ACHN (cell line): ENCODE measurements at regions not wholly inside any gene's neighbourhood (a gene's known extent, or its start where the extent isn't known, plus 50 kb on each side); places are given as distances from the start of the nearest gene placed in this dataset.
A peak's percentile ranks its signal among the peaks of the same experiment; 100 is the strongest.

Source experiments
- DNase-seq: peaks from one replicate; pipeline ENCODE4 v3.0.0-alpha.2; 2015
- in situ Hi-C: cut with HindIII; loops from 2 replicates; pipeline ENCODE4 v1.10.0; 2017; ENCODE audit warnings: low sequenced_read_pairs, low pct_ligation_motif_present, low pct_unique_long_range_greater_than_20kb

GRCh38 chr20:52799130-52799529, 173.0 kb upstream of the TSHZ2 start:
- in situ Hi-C loops: no loop called here
- DNase-seq: no peak

- in situ Hi-C loops: no loop called here
- DNase-seq: no peak
Measured at GRCh38 chr20:52798124-52798523, 174.0 kb upstream of the TSHZ2 start.

DNA sequence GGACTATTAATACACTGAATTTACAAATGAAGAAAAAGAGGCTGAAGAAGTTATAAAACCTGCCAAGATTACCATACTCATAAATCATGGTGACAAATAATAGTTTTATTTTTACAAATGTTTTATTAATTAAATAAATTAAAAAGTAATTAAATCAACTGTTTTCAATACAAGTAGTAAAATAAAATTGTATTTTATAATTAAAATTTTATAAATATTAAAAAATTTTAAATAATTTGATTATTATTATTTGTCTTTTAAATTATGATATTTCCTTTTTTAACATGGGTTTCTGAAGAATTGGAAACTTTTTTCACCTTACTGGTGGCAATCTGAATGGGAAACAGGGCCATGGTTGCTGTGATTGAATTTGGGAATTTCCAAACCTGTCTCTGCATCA, 177.3 kb upstream of the TSHZ2 start:
- DNase-seq: no peak
- in situ Hi-C loops: no loop called here

DNA sequence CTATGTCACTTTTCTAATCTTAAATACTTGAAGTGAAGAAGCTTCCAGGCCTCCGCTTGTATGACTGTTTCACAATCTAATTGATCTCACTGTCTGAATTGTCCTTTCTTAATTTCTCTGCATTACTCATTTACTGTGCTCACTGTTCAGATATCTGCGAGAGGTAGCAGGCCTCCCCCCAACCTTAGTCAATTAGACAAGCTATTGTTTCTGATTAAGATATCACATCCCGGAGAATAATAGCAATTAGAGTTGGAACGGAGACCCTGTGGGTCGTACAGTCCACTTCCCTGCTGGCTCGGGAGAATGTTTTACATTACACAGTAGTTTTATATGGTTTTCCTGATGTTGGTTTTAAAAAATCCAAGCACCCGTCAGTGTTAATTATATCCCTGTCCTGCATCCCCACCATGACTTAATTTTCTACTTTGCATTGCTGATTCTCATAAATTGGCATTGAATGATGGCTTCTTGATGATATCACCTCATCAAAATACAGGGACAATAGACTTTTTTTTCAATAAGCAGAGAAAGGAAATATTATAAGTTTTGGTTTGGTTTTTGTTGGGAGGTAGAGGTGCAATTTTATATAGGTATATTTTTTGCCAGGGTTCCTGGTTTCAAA, 178.7 kb upstream of the TSHZ2 start:
- in situ Hi-C loops: no loop called here
- no peak for DNase-seq

DNA sequence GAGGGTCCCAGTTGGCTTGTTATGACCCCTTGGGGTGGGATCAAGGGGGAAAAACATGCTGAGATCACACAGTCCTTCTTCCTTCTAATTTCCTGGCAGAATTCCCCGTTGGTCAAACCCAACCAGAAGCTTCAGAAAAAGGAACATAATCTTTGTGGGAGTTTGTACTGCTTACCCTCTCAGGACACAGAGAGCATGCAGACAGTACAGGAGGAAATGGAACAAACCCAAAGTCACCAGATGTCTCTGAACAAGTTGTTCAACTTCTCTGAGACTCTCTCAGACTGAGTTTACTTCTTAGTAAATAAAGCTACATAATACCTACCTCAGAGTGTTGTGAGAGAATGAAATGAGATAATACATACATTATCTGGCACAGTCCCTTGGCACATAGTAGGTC, 181.1 kb upstream of the TSHZ2 start:
- in situ Hi-C loops: no loop called here
- DNase-seq: no peak

GRCh38 chr20:52789716-52790115, 182.4 kb upstream of the TSHZ2 start:
- in situ Hi-C loops: no loop called here
- DNase-seq: no peak

DNA sequence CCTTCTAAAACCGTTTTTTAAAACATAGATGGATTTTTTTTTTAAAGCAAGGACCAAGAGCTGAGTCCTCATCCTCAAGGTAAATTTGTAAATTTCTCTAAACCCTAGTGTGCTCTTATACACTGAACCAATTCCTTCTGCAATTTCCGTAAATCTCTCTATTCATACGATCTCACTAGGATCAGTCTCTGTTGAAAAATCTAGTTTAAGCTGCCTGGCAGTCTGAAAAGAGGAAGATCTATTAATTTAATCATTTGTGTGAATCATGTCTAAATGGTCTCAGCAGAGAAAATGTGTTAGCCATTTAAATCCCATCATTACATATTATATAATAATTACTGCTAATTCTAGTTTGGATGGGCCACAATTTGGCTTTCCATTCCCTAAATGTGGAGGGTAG, 184.2 kb upstream of the TSHZ2 start:
- DNase-seq: no peak

GRCh38 chr20:52787216-52787615, 184.9 kb upstream of the TSHZ2 start:
- in situ Hi-C loops: no loop called here
- no peak for DNase-seq

More for the DNA sequence above, 184.2 kb upstream of the TSHZ2 start:
- in situ Hi-C loops: no loop called here

- in situ Hi-C loops: no loop called here
- no peak for DNase-seq
Measured at GRCh38 chr20:52785679-52786078, 186.5 kb upstream of the TSHZ2 start.

- DNase-seq: peak; percentile 28
- in situ Hi-C loops: no loop called here
Measured at GRCh38 chr20:52783769-52784168, 188.4 kb upstream of the TSHZ2 start.

GRCh38 chr20:52780462-52780861, 191.7 kb upstream of the TSHZ2 start:
- DNase-seq: no peak
- in situ Hi-C loops: no loop called here

DNA sequence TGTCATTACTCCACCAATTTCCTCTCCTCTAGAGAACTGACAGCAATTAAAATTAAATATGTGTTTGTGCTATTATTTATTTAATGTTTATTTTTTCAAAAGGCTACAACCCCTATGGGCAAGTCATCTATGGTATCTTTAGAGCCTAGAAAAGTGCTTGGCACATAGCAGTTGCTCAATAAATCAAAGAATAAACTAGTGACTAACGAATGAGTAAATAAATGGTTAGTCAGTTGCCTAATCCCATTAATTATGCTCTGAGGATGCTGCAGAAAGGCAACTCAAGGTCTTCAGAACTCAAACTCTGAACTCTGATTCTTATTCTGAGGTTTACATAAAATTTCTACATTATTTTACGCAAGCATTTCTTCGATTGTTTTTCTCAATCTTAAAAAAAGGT, 193.0 kb upstream of the TSHZ2 start:
- in situ Hi-C loops: no loop called here
- DNase-seq: no peak

DNA sequence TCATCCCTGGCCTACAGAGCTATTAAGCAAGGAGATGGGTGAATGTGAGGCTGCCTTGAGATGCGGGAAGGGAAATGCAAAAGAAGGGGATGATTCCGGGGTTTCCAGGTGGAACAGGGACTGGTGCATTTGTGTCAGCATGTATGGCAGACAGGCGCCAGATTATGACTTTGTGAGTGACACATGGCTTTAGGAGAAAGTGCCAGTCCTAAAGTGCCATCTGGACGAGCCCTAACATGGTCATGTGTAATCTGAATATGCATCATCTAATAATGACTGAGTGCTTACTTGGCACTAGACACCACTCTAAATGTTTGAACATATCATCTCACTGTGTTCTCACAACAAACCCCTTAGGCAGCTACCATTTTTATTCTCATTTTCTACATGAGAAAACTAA, 195.0 kb upstream of the TSHZ2 start:
- in situ Hi-C loops: no loop called here
- no peak for DNase-seq

- in situ Hi-C loops: no loop called here
Measured at GRCh38 chr20:52775786-52776185, 196.4 kb upstream of the TSHZ2 start.

DNA sequence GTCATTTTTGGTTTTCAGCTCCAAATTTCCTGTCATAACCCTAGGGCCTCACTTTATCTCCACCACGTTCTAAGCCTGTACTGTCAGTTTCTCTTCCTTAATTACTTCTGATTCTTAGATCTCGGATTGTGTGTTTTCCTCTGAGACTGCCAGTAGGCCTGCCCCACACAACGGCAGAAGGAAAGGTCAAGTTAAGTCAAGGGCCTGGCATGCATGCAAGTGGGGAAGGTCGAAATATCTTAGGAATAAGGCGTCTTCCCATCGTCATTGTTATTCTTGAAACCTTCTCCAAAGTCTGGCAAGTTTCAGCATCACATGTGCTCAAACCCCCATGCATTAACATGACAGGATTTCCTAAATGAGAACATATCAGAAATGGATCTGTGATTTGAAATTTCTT, 203.5 kb upstream of the TSHZ2 start:
- in situ Hi-C loops: no loop called here
- no peak for DNase-seq

More at GRCh38 chr20:52775786-52776185, 196.4 kb upstream of the TSHZ2 start:
- DNase-seq: no peak

DNA sequence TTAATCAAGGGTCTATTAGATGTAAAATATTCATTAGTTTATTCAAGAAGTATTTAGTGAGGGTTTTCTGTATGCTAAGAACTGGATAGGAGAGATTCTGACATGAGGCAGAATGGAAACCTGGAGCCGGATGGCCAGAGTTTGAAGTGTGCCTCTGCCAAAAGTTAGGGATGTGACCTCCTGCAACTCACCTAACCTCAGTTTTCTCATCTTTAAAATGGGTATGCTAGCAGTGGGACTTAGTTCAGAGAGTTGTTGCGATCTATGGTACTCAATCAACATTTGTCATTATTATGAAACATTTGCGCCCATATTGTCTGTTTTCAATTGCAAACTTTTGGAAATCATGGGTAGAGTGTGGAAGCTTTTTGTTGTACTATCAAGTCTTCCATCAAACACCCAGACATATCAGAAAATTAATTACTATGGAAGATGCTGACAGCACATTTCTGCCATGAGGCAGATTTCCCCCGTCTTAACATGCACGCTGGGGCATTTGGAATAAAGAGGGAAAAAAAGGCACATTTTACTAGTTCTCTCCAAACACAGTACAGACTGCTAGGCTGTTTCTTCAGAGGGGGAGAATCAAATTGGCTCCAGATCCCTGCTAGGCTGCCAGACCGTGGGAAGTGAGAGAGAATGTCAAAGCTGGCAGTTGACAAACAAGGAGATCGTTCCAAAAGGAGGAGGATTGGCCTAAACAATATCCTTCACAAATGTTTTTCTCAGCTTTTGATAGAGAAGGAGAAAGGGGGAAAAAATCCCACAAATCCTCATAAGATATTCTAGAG, 205.3 kb upstream of the TSHZ2 start:
- in situ Hi-C loops: no loop called here
- no peak for DNase-seq

GRCh38 chr20:52763321-52763853, 208.8 kb upstream of the TSHZ2 start:
- in situ Hi-C loops: no loop called here
- no peak for DNase-seq

GRCh38 chr20:52761867-52762266, 210.3 kb upstream of the TSHZ2 start:
- no peak for DNase-seq
- in situ Hi-C loops: no loop called here

- in situ Hi-C loops: no loop called here
- DNase-seq: no peak
Measured at GRCh38 chr20:52760791-52761190, 211.4 kb upstream of the TSHZ2 start.

DNA sequence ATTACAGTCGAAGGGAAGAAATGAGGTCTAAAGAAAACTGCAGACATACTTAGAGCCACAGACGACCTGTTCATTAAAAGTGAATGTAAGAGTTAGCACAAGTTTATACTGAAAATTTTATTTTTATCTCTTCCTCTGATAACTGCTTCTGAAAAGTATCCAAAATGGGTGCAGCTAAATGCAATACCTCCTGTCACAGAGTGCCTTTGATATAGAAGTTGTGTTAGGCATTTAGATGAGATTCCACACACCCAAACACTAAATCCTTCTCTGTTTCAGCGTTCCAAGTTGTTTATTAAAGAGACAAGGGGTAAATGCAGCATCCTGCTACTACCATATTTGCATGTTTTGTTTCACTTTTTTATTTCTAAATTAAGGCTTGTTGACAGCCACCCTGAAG, 214.7 kb upstream of the TSHZ2 start:
- DNase-seq: no peak
- in situ Hi-C loops: no loop called here
